ENCODE measurements at regions not wholly inside any gene's neighbourhood (a gene's known extent, or its start where the extent isn't known, plus 50 kb on each side); places are given as distances from the start of the nearest gene placed in this dataset.

- no peak for TF ChIP-seq CREB1 (IDR thresholded peaks at IDR 0.05; ENCODE audit: low read depth)
- no peak for TF ChIP-seq REST (IDR thresholded peaks at IDR 0.05; ENCODE audit: low read depth)
- TF ChIP-seq FOXM1 (IDR thresholded peaks at IDR 0.05; ENCODE audit: borderline replicate concordance, low read depth): no peak
- no peak for TF ChIP-seq ZBTB7A (IDR thresholded peaks at IDR 0.05; ENCODE audit: low read depth)
- no peak for TF ChIP-seq NFIC (IDR thresholded peaks at IDR 0.05)
- no peak for TF ChIP-seq RAD21 (IDR thresholded peaks at IDR 0.05; ENCODE audit: low read depth)
- no peak for TF ChIP-seq EGR1 (IDR thresholded peaks at IDR 0.05)
- TF ChIP-seq MAX (IDR thresholded peaks at IDR 0.05): no peak
Measured at GRCh38 chr10:35774109-35774508, 132.0 kb upstream of the FZD8 start.

GRCh38 chr10:35770817-35771355 is 128.8 kb upstream of the FZD8 start:
- no peak for TF ChIP-seq YY1 (IDR thresholded peaks at IDR 0.05; ENCODE audit: low read depth)
- TF ChIP-seq FOXM1 (IDR thresholded peaks at IDR 0.05; ENCODE audit: borderline replicate concordance, low read depth): no peak
- TF ChIP-seq TEAD4 (IDR thresholded peaks at IDR 0.05): no peak
- no peak for TF ChIP-seq EGR1 (IDR thresholded peaks at IDR 0.05)
- no peak for TF ChIP-seq REST (IDR thresholded peaks at IDR 0.05; ENCODE audit: low read depth)
- TF ChIP-seq TCF12 (IDR thresholded peaks at IDR 0.05; ENCODE audit: low read depth): no peak
- TF ChIP-seq USF1 (IDR thresholded peaks at IDR 0.05): no peak
- TF ChIP-seq RAD21 (IDR thresholded peaks at IDR 0.05; ENCODE audit: low read depth): no peak
- TF ChIP-seq TAF1 (IDR thresholded peaks at IDR 0.05; ENCODE audit: low read depth): no peak
- TF ChIP-seq CEBPB (IDR thresholded peaks at IDR 0.05): no peak
- TF ChIP-seq MAX (IDR thresholded peaks at IDR 0.05): no peak
- no peak for TF ChIP-seq CREB1 (IDR thresholded peaks at IDR 0.05; ENCODE audit: low read depth)
- TF ChIP-seq EP300 (IDR thresholded peaks at IDR 0.05; ENCODE audit: borderline replicate concordance): no peak
- TF ChIP-seq NFIC (IDR thresholded peaks at IDR 0.05): no peak
- no peak for TF ChIP-seq ZBTB7A (IDR thresholded peaks at IDR 0.05; ENCODE audit: low read depth)

- no peak for TF ChIP-seq TEAD4 (IDR thresholded peaks at IDR 0.05)
- TF ChIP-seq ZBTB7A (IDR thresholded peaks at IDR 0.05; ENCODE audit: low read depth): no peak
- TF ChIP-seq TCF12 (IDR thresholded peaks at IDR 0.05; ENCODE audit: low read depth): no peak
- TF ChIP-seq NFIC (IDR thresholded peaks at IDR 0.05): no peak
- no peak for TF ChIP-seq RAD21 (IDR thresholded peaks at IDR 0.05; ENCODE audit: low read depth)
- TF ChIP-seq CEBPB (IDR thresholded peaks at IDR 0.05): no peak
- TF ChIP-seq EGR1 (IDR thresholded peaks at IDR 0.05): no peak
- no peak for TF ChIP-seq FOXM1 (IDR thresholded peaks at IDR 0.05; ENCODE audit: borderline replicate concordance, low read depth)
- no peak for TF ChIP-seq MAX (IDR thresholded peaks at IDR 0.05)
- TF ChIP-seq YY1 (IDR thresholded peaks at IDR 0.05; ENCODE audit: low read depth): no peak
- TF ChIP-seq EP300 (IDR thresholded peaks at IDR 0.05; ENCODE audit: borderline replicate concordance): no peak
- TF ChIP-seq REST (IDR thresholded peaks at IDR 0.05; ENCODE audit: low read depth): no peak
- TF ChIP-seq CREB1 (IDR thresholded peaks at IDR 0.05; ENCODE audit: low read depth): no peak
- TF ChIP-seq USF1 (IDR thresholded peaks at IDR 0.05): no peak
- no peak for TF ChIP-seq TAF1 (IDR thresholded peaks at IDR 0.05; ENCODE audit: low read depth)
Measured at GRCh38 chr10:35769795-35770194, 127.7 kb upstream of the FZD8 start.

- no peak for TF ChIP-seq NFIC (IDR thresholded peaks at IDR 0.05)
- TF ChIP-seq EP300 (IDR thresholded peaks at IDR 0.05; ENCODE audit: borderline replicate concordance): no peak
- no peak for TF ChIP-seq CEBPB (IDR thresholded peaks at IDR 0.05)
- TF ChIP-seq MAX (IDR thresholded peaks at IDR 0.05): no peak
- no peak for TF ChIP-seq TAF1 (IDR thresholded peaks at IDR 0.05; ENCODE audit: low read depth)
Measured at GRCh38 chr10:35768731-35769130, 126.6 kb upstream of the FZD8 start.
